ENCODE measurements at regions not wholly inside any gene's neighbourhood (a gene's known extent, or its start where the extent isn't known, plus 50 kb on each side); places are given as distances from the start of the nearest gene placed in this dataset.

- no peak overlapping the region for H3K4me2 ChIP-seq (ENCODE audit: insufficient read depth, low read length)
- H3K36me3 ChIP-seq (ENCODE audit: control insufficient read depth, insufficient read depth, low read length), result no peaks in the 10 kb centered on the region
- no peak overlapping the region for H3K4me3 ChIP-seq
- ATAC-seq (no peak), FAIRE-seq (no peak), DNase-seq (ENCODE audit: extremely low read depth in 1 of 4, low spot score in 3 of 4) (no peak)
- no peaks in the 10 kb centered on the region for H3K79me2 ChIP-seq (ENCODE audit: control insufficient read depth, insufficient read depth, low read length)
- H2AFZ ChIP-seq (ENCODE audit: low read depth, low read length), result no peak overlapping the region
- H3K27ac ChIP-seq (ENCODE audit: extremely low read depth, low read depth, low read length), result no peak overlapping the region
- BruUV-seq (replicated peaks), result no TSS peak
- H3K9ac ChIP-seq (ENCODE audit: insufficient read depth in 1 of 2, low read depth in 2 of 2, low read length in 2 of 2), result no peak overlapping the region
- ChIA-PET POLR2A (no interaction called here), CTCF (ENCODE audit: low intra/inter-chr PET ratio) (no interaction called here)
- intact Hi-C loops (cut with micrococcal nuclease) (no loop called here), in situ Hi-C loops (cut with MboI) (no loop called here)
- H3K9me1 ChIP-seq (ENCODE audit: control insufficient read depth, insufficient read depth, low read length), result no peaks in the 10 kb centered on the region
- no peaks in the 10 kb centered on the region for H3K27me3 ChIP-seq (ENCODE audit: control insufficient read depth in 2 of 2, insufficient read depth in 2 of 2, low read length in 2 of 2)
- no peaks in the 10 kb centered on the region for H4K20me1 ChIP-seq (replicated peaks; ENCODE audit: control insufficient read depth, insufficient read depth, low read length)
- no peaks in the 10 kb centered on the region for H3K4me1 ChIP-seq (replicated peaks in 1 of 2; ENCODE audit: control insufficient read depth in 2 of 2, insufficient read depth in 2 of 2, low read length in 2 of 2)
- no peaks in the 10 kb centered on the region for H3K9me3 ChIP-seq (replicated peaks; ENCODE audit: control insufficient read depth, insufficient read depth, low read depth, low read length)
- no peak for TF ChIP-seq ELF2 (CRISPR knock-in tag; IDR thresholded peaks at IDR 0.05)
- TF ChIP-seq U2AF2 (optimal IDR thresholded peaks at IDR 0.05; ENCODE audit: low read depth, low read length), result no peak
- TF ChIP-seq ZBTB8A (IDR thresholded peaks at IDR 0.05; ENCODE audit: partially characterized antibody), result no peak
- no peak for TF ChIP-seq ZFP1 (CRISPR knock-in tag; IDR thresholded peaks at IDR 0.05)
- no peak for TF ChIP-seq FOXA3 (CRISPR knock-in tag; conservative IDR thresholded peaks at IDR 0.05 in 1 of 2, IDR thresholded peaks at IDR 0.05 in 1 of 2)
- TF ChIP-seq ERF (CRISPR knock-in tag; IDR thresholded peaks at IDR 0.05), result no peak
- no peak for TF ChIP-seq ZNF407 (IDR thresholded peaks at IDR 0.05; ENCODE audit: low read depth)
- no peak for TF ChIP-seq ZNF311 (CRISPR knock-in tag; IDR thresholded peaks at IDR 0.05)
- no peak for TF ChIP-seq CEBPZ (IDR thresholded peaks at IDR 0.05; ENCODE audit: borderline replicate concordance, low read depth, low read length)
- TF ChIP-seq ZZZ3 (IDR thresholded peaks at IDR 0.05), result no peak
- no peak for TF ChIP-seq E2F3 (CRISPR knock-in tag; IDR thresholded peaks at IDR 0.05)
- no peak for TF ChIP-seq ZC3H11A (IDR thresholded peaks at IDR 0.05; ENCODE audit: low read depth, low read length)
- TF ChIP-seq SMARCA4 (IDR thresholded peaks at IDR 0.05), result no peak
- no peak for TF ChIP-seq SAFB (IDR thresholded peaks at IDR 0.05; ENCODE audit: borderline replicate concordance, low read depth, low read length)
- no peak for TF ChIP-seq TRIM24 (IDR thresholded peaks at IDR 0.05)
Observed at GRCh38 chr3:159751146-159751545, 237.5 kb upstream of the IL12A start.
